ENCODE measurements at regions not wholly inside any gene's neighbourhood (a gene's known extent, or its start where the extent isn't known, plus 50 kb on each side); places are given as distances from the start of the nearest gene placed in this dataset.

GRCh38 chr12:77619425-77619824, 211.3 kb upstream of the NAV3 start:
- no peak for DNase-seq

DNA sequence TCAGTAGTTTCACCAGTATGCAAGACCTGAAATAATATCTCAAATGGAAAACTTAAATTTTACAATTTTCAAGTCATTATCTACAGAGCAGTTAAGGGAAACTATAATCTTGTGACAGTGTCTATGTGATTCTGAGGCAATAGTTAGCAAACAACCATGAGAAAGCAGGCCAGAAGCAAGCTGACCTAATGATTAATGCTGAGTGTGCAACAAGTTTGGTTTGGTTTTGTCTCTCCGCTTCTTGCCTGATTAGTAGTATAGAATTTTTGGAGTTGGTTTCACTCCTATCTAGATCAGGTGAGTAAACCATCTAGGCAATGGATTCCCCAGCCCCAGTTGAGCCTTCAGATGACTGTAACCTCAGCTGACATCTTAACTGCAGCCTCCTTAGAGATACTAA, 212.9 kb upstream of the NAV3 start:
- DNase-seq = no peak

- DNase-seq = no peak
Observed at GRCh38 chr12:77615332-77615731, 215.4 kb upstream of the NAV3 start.

DNA sequence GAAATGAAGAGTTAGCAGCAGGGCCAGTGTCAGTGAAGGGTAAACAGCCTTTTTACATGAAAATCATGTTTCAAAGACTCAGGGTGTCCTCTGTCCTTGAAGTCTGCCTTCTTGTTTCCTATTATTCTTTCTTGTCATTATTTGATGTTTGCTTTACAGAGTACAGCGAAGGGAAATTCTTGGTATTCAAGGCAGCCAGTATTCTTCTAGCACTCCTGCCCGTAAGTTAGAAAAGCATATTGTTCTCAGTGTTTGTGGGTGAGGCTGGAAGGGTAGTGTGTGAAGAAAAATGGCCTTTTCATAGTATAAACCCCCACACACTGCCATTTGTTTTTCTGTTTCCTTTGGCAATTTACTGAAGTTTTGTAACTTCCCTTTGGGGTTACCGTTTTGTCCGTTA, 217.3 kb upstream of the NAV3 start:
- no peak for DNase-seq

DNA sequence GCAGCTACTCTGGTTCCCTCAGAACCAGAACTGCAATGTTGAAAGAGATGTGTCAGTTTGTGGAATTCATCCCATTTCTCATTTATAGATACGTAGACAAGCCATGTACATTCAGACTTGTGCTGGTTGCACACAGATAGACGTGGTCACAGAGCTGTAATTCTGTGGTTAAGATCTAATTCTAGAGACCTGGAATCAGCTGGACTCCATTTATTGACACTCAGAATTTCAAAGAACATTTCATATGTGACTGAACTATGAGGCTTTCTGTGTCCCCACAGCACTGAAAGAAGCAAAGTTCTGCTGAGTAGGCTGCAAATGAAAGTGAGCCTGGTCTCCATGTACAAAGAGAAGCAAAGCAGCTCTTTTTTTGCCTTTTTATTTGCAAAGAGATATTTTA, 220.2 kb upstream of the NAV3 start:
- DNase-seq = no peak

DNA sequence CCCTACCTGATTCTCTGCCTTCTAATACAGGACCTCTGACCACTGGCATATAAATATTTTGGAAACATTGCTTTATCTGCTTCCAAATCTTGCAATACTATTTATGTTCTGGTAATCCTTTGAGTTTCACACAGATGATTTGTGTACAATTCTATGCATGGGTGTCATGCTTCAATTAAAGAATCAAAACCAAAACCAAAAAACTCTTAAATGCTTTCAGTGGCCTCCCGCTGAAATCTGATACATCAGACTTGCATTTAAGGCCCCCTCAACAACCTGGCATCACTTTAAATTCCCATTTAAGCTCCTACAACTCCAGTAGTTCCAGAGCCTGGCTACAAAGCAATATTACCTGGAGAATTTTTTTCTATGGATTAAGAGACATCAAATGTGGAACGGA, 221.7 kb upstream of the NAV3 start:
- no peak for DNase-seq

DNA sequence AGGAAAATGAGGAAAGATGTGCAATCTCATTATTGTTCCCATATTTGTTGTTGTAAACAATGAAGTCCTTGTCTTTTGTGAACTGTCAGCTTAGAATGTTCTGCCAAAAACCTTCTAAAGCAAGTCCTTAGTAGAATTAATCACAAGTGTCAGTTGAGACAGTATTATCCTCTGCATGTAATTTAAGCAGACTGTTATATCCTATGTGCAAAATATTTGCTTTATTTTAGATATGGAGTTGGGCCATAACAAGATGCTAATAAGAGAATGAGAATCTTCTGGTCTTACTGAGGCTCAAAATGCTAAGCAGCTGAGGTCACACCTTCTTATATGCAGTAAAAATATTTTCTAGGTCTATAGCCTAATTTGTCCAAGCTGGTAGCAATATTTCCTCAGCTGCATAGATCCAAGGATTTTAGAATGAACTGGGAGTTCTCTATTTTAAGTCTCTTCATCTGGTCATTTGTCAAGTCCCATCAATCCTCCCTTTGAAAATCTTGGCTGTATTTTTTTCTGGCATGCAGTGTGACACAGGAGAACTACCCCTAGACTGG, 222.3 kb upstream of the NAV3 start:
- no peak for DNase-seq

GRCh38 chr12:77606348-77606747, 224.3 kb upstream of the NAV3 start:
- DNase-seq = no peak

DNA sequence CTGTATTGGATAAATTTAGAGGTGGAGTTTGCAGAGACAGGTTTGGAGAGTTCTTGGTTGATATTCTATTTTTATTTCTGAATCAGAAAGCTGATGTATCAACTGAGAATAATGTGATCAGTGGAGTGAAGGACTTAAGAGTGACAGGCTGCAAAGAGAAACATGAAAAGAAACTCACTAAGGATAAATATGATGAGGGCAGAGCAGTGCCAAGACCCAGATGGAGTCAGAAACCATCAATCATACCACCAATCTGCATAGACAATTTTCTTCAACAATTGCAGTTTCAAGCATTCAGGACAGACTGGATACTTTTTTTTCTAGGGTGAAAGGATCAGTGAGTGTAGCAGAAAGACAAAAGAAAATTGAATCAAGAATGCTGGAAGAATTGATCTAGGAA, 226.7 kb upstream of the NAV3 start:
- DNase-seq = no peak

- DNase-seq = no peak
Observed at GRCh38 chr12:77601069-77601468, 229.6 kb upstream of the NAV3 start.

- no peak for DNase-seq
Observed at GRCh38 chr12:77600468-77600843, 230.2 kb upstream of the NAV3 start.

- no peak for DNase-seq
Observed at GRCh38 chr12:77599782-77600467, 230.8 kb upstream of the NAV3 start.

GRCh38 chr12:77594366-77594765, 236.3 kb upstream of the NAV3 start:
- no peak for DNase-seq

DNA sequence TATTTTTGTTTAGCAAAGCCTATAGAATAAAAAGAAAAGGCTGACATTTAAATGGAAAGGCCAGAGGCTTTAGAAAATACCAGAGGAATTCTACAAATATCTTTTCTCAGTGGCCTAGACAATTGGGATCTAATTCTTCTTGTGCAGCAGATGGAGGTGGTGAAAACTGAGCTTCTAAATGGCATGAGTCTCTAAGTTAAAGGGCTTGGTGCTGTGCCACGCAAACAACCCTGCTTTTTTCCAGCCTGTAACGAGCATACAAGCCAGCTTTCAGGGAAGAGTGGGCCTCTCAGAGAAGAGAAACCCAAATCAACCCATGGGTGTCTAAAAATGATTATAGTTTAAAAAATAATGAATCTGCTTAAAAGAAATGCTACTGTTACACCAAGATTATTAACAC, 237.9 kb upstream of the NAV3 start:
- no peak for DNase-seq

DNA sequence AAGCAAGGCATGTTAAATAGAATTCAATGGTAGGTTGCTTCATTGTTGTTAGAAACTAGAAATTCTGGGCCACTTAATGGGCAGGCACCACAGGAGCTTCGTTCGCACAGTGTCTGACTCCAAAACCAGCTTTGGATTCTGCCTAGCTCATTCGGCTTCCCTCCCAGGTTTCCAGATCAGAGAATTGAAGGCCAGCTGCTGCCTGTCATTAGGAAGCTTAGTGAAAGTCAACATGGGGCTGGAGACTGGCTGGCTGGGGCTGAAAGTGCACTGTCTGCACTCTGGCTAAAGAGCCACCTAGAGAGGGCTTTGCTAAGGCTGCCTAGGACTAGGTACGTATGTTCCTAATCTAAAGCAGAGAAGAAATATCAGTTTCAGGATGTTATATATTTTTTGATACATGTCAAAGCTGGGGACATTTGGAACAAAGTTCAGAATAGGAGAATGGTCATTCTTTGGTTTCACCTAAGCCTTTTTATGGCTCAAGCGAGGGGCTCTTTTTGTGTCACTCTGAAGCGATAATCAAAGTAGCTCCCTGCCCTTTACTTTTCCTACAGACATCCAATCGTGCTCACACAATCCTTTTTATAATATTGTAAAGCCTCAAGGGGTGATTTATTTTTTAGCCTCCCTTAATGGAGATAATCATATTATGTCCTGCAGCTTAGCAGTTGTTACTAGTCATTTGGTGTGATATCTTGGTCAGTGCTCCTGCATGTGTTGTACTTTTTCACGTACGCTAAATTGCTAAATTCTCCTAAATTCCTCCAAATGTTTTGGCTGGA, 238.5 kb upstream of the NAV3 start:
- no peak for DNase-seq

DNA sequence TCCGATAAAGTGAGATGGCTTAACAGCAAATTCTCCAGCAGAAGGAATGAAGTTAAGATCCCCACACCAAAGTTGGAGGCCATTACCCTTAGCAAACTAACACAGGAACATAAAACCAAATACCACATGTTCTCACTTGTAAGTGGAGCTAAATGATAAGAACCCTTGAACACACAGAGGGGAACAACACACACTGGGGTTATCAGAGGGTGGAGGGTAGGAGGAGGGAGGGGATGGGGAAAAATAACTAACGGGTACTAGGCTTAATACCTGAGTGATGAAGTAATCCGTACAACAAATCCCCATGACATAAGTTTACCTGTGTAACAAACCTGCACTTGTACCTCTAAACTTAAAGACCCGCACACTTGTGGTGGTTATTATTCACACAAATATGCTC, 240.4 kb upstream of the NAV3 start:
- no peak for DNase-seq

- no peak for DNase-seq
Observed at GRCh38 chr12:77584860-77585259, 245.8 kb upstream of the NAV3 start.

DNA sequence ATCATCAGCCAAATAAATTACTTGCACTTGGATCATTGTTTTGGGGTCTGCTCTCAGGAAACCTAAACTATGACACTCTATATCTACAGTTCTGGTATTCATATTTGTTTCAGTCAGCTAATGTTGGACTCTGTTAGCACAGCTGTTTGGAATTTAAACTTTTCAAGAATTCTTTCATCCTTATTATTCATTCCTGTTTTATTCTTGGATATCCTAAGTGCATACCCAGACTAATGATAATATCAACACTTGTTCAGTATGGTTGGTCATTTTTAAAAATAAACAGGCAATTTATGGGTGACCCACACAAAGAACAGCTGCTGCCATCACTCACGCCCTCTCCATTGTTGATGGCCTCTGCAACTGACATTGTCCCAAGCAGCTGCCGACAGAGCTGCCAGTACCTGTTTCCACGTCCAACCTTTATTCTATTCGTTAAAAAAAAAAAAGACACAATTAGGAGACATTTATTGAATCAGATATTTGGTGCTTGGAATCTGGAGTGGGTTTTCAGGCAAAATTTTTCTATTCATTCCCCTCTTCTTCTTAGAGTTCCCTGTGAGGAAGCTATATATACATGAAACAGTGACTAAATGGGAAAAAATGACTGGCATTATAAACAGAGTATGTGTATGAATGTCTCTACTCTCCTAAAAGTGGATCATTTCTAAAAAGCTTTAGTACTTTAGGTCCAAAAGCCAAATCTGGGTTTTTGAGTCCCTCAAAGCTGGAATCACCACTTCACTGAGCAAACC, 252.1 kb upstream of the NAV3 start:
- DNase-seq = no peak

- no peak for DNase-seq
Observed at GRCh38 chr12:77577791-77578190, 252.9 kb upstream of the NAV3 start.

DNA sequence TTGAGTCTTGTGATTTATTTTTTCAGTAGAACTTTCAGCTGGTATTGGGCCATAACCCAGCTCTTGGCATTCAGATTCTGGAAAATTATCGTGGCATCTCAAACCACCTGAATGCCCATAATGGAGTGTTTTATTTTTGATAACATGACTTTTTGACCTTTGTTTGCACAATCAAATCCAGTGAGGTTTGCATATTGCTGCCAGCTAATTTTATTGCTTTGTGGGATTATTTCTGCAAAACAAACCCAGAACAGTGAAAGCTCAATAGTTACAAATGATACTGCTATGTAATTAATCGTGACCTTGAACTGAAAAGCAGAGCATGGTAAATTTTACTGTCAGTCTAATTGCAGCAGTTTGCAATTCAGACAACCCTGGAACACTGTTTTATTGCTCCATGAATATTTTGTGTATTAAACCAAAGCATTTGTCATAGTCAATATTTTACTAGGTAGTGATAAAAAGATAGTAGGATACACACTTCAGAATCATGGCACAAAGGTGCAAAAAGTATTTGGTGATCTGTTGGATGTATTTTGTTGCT, 255.2 kb upstream of the NAV3 start:
- DNase-seq = no peak

- DNase-seq = no peak
Observed at GRCh38 chr12:77572371-77572770, 258.3 kb upstream of the NAV3 start.

DNA sequence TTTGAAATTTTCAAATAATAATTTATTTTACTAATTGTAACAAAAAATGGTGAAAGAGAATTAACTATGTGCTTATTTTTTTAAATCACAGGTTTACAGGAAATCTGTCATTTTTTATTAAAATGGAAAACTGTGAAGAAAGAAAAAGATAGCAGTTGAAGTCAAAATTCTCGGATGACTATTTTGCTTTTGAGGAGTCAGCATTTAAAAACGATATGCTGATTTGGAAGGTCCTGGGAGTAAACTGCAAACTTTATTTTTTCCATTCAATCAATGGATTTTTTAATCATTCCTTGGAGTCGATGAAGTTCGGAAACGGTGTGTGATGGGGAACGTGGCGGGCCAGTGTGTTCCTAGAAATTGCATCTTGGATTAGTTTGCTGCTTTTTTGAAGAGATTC, 258.9 kb upstream of the NAV3 start:
- no peak for DNase-seq

DNA sequence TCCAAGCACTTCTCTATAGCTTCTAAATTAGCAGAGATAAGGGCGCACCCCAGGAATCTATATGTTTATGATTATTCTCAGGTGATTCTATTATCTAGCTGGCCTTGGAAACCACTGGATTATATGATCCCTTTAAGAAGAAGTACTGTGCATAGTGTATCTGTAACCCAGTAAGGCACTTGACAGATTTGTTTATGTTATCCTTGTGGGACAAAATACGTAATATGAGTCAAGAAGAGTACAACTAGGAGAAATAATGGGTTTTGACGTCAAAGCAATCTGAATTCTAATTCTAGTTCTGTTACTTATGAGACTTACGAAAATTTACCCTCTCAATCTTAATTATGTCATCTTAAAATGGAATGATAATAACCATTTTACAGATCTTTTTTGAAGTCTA, 259.6 kb upstream of the NAV3 start:
- no peak for DNase-seq

DNA sequence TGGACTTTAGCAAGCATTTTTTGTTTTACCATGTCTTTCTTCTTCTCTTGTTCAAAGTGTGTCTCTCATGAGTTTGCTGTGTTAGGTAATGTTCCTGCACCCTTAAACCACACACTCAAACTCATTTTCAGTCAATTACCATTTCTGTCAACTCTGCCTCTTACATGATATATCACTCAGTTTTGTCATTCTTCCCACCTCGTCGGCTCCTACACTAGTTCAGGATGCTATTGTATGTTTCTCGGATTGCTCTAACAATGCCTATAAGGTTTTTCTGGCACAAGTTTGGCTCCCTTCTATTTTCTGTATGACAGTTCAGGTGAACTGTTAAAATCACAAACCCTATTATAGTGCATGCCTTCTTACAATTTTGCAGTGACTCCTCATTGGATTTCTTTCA, 260.8 kb upstream of the NAV3 start:
- no peak for DNase-seq

Measured in RPMI8226 (cell line).